HepG2 (cell line): ENCODE measurements at regions not wholly inside any gene's neighbourhood (a gene's known extent, or its start where the extent isn't known, plus 50 kb on each side); places are given as distances from the start of the nearest gene placed in this dataset.

Experiments used
- ATAC-seq: fragments of 200-7000 bp; cut with Tn5 transposase; 3 replicates; pipeline ENCODE4 v1.9.1; 2020; ENCODE audit warnings: mild to moderate bottlenecking, moderate library complexity
- BruUV-seq: library from RNA; stranded (reverse); fragments of 400-500 nt; replicated peaks from 2 replicates; lab custom pipeline; 2021; lab: Mats Ljungman, UMichigan
- CTCF ChIA-PET: fragments of 300-600 bp; formaldehyde crosslinking; extraction: SDS; loops from one replicate; lab custom pipeline; 2021; ENCODE audit warnings: low total read pairs, inconsistent platforms, low intra/inter-chr PET ratio; lab: Yijun Ruan, JAX
- POLR2A ChIA-PET: fragments of 350-600 bp; sonication (Branson Sonifier 250); formaldehyde crosslinking; loops from one replicate; lab custom pipeline; 2020; ENCODE audit warnings: antibody characterized with exemption, inconsistent platforms; lab: Yijun Ruan, JAX
- DNase-seq: peaks from one replicate; pipeline ENCODE4 v3.0.0-alpha.2; 2015; ENCODE audit warnings: low spot score
- FAIRE-seq: peaks from 3 replicates; lab custom pipeline; 2011; peaks lifted over from hg19 to GRCh38; lab: Jason Lieb, UNC
- H2AFZ ChIP-seq: one replicate; pipeline ENCODE4 v1.6.1; 2011; ENCODE audit warnings: low read length, inconsistent platforms
- H3K27ac ChIP-seq: fragments of 300-600 bp; 3 replicates; pipeline ENCODE4 v1.8.0; 2011; ENCODE audit warnings: mixed run types, mild to moderate bottlenecking, mixed read lengths, low read length, inconsistent platforms; ENCODE audit not compliant: insufficient read depth; ENCODE audit errors: extremely low read length
- H3K27me3 ChIP-seq, 2 experiments: fragments of 200-600 bp in 1 of 2; 2 replicates in 1 of 2; 3 replicates in 1 of 2; pipeline versions ENCODE4 v1.6.0 to v1.8.0; 2011; ENCODE audit warnings: low read length in 2 of 2, mild to moderate bottlenecking in 2 of 2, moderate library complexity in 2 of 2, inconsistent platforms in 1 of 2; ENCODE audit not compliant: insufficient read depth in 2 of 2, control insufficient read depth in 1 of 2
- H3K36me3 ChIP-seq, 2 experiments: fragments of 200-600 bp in 1 of 2; replicated peaks in 1 of 2; 2 replicates in 1 of 2; 3 replicates in 1 of 2; pipeline versions ENCODE4 v1.5.1 to v1.8.0; 2011; ENCODE audit warnings: low read length in 2 of 2, inconsistent platforms in 1 of 2; ENCODE audit not compliant: insufficient read depth in 2 of 2, control insufficient read depth in 1 of 2
- H3K4me1 ChIP-seq: 2 replicates; pipeline ENCODE4 v1.5.1; 2012; ENCODE audit warnings: low read length, inconsistent platforms; ENCODE audit not compliant: insufficient read depth
- H3K4me2 ChIP-seq: 2 replicates; pipeline ENCODE4 v1.6.0; 2011; ENCODE audit warnings: low read depth, low read length, inconsistent platforms
- H3K4me3 ChIP-seq, 3 experiments: fragments of 200-600 bp in 1 of 3; sonication (generic), shearing (Covaris generic) in 1 of 3; replicated peaks in 1 of 3; 2 replicates each; pipeline ENCODE4 v1.5.1; 2011 to 2016; ENCODE audit warnings: low read length in 3 of 3, inconsistent platforms in 2 of 3, low read depth in 2 of 3, mild to moderate bottlenecking in 2 of 3, control low read depth in 1 of 3, mixed read lengths in 1 of 3; ENCODE audit not compliant: insufficient read depth in 1 of 3
- H3K79me2 ChIP-seq: one replicate; pipeline ENCODE4 v1.6.1; 2011; ENCODE audit warnings: low read length, inconsistent platforms; ENCODE audit not compliant: insufficient read depth
- H3K9ac ChIP-seq: 2 replicates; pipeline ENCODE4 v1.6.0; 2011; ENCODE audit warnings: mild to moderate bottlenecking, low read depth, low read length, inconsistent platforms; ENCODE audit not compliant: insufficient read depth
- H3K9me3 ChIP-seq: 2 replicates; pipeline ENCODE4 v1.5.1; 2012; ENCODE audit warnings: mild to moderate bottlenecking, low read length
- H4K20me1 ChIP-seq: 2 replicates; pipeline ENCODE4 v1.6.0; 2011; ENCODE audit warnings: inconsistent platforms, mild to moderate bottlenecking, low read length, moderate library complexity; ENCODE audit not compliant: insufficient read depth
- MAF1 ChIP-seq: sonication (generic); formaldehyde crosslinking; IDR thresholded peaks from 2 replicates; pipeline ENCODE4 v1.5.0; 2020; ENCODE audit warnings: missing genetic modification reagents, borderline replicate concordance
- MEF2D ChIP-seq: sonication (generic); formaldehyde crosslinking; IDR thresholded peaks from 2 replicates; pipeline ENCODE4 v1.5.1; 2020; ENCODE audit warnings: mild to moderate bottlenecking, missing genetic modification reagents
- MIXL1 ChIP-seq: IDR thresholded peaks from 2 replicates; pipeline ENCODE4 v1.6.1; 2016
- MTA3 ChIP-seq: sonication (generic); formaldehyde crosslinking; IDR thresholded peaks from 2 replicates; pipeline ENCODE4 v1.4.0; 2020; ENCODE audit warnings: missing genetic modification reagents
- NFATC3 ChIP-seq: sonication (generic); formaldehyde crosslinking; IDR thresholded peaks from 2 replicates; pipeline ENCODE4 v1.5.1; 2020; ENCODE audit warnings: mild to moderate bottlenecking, missing genetic modification reagents
- RFX1 ChIP-seq: fragments of 450-650 bp; IDR thresholded peaks from 2 replicates; pipeline ENCODE4 v1.6.1; 2017
- TEAD3 ChIP-seq: optimal IDR thresholded peaks from 2 replicates; pipeline ENCODE3; 2016; ENCODE audit warnings: borderline replicate concordance
- ZFP36L1 ChIP-seq: sonication (generic); formaldehyde crosslinking; IDR thresholded peaks from 2 replicates; pipeline ENCODE4 v1.8.0; 2022; ENCODE audit warnings: mild to moderate bottlenecking, missing genetic modification reagents, moderate library complexity
- ZNF317 ChIP-seq: sonication (generic); formaldehyde crosslinking; IDR thresholded peaks from 2 replicates; pipeline ENCODE4 v1.5.0; 2020; ENCODE audit warnings: mild to moderate bottlenecking, missing genetic modification reagents
- ZNF703 ChIP-seq: sonication (generic); formaldehyde crosslinking; IDR thresholded peaks from 2 replicates; pipeline ENCODE4 v1.5.1; 2020; ENCODE audit warnings: missing genetic modification reagents, mild to moderate bottlenecking, moderate library complexity, borderline replicate concordance
- ZNF891 ChIP-seq: sonication (generic); formaldehyde crosslinking; IDR thresholded peaks from 2 replicates; pipeline ENCODE4 v1.5.0; 2020; ENCODE audit warnings: mild to moderate bottlenecking, missing genetic modification reagents
- WGBS: methylation state at CpG from one replicate; pipeline ENCODE4 v1.1.6; 2017; ENCODE audit warnings: low lambda C conversion rate; 5-methylcytosine and 5-hydroxymethylcytosine counted together
- in situ Hi-C: cut with HindIII; loops from 2 replicates; pipeline ENCODE4 v1.10.0; 2017; ENCODE audit warnings: low pct_unique_long_range_greater_than_20kb; ENCODE audit not compliant: extremely low pct_ligation_motif_present
- intact Hi-C: fragments of 100-400 bp; cut with micrococcal nuclease; formaldehyde crosslinking; loops from one replicate; pipeline ENCODE4 v1.10.0; 2022; ENCODE audit not compliant: unreplicated experiment
- TF ChIP-seq, protein P1 (sequence below): sonication (generic); formaldehyde crosslinking; IDR thresholded peaks from 2 replicates; pipeline ENCODE4 v1.4.0; 2020; ENCODE audit warnings: mild to moderate bottlenecking, missing genetic modification reagents
- TF ChIP-seq, protein P2 (sequence below): sonication (generic); formaldehyde crosslinking; IDR thresholded peaks from 2 replicates; pipeline ENCODE4 v1.8.0; 2022; ENCODE audit warnings: mild to moderate bottlenecking, missing genetic modification reagents; ENCODE audit not compliant: insufficient replicate concordance
- TF ChIP-seq, protein P3 (sequence below): sonication (generic); formaldehyde crosslinking; IDR thresholded peaks from 2 replicates; pipeline ENCODE4 v1.4.0; 2020; ENCODE audit warnings: missing genetic modification reagents
- TF ChIP-seq, protein P4 (sequence below): sonication (generic); formaldehyde crosslinking; IDR thresholded peaks from 2 replicates; pipeline ENCODE4 v1.5.0; 2020; ENCODE audit warnings: missing genetic modification reagents

- FAIRE-seq (no peak), ATAC-seq (no peak), DNase-seq (no peak)
- Histone ChIP-seq H3K27me3 (no peaks in the 10 kb centered on the region), H3K9me3 (peaks cover 24% of the 10 kb centered on the region), H3K4me1 (no peaks in the 10 kb centered on the region), H3K4me3 (no peak overlapping the region), H4K20me1 (no peaks in the 10 kb centered on the region), H3K79me2 (no peaks in the 10 kb centered on the region), H3K9ac (no peak overlapping the region), H2AFZ (no peak overlapping the region), H3K27ac (no peak overlapping the region), H3K36me3 (no peaks in the 10 kb centered on the region), H3K4me2 (no peak overlapping the region)
- 8% methylated on average over 3 of the region's 3 CpGs for WGBS
- TF ChIP-seq MAF1 (CRISPR knock-in tag) (no peak), MIXL1 (CRISPR knock-in tag) (no peak), MEF2D (no peak), TEAD3 (CRISPR knock-in tag) (no peak), ZNF891 (no peak), MTA3 (CRISPR knock-in tag) (no peak), ZNF317 (no peak), NFATC3 (no peak), ZNF703 (CRISPR knock-in tag) (no peak), RFX1 (no peak), ZFP36L1 (CRISPR knock-in tag) (no peak)
- TF ChIP-seq, protein P1, sequence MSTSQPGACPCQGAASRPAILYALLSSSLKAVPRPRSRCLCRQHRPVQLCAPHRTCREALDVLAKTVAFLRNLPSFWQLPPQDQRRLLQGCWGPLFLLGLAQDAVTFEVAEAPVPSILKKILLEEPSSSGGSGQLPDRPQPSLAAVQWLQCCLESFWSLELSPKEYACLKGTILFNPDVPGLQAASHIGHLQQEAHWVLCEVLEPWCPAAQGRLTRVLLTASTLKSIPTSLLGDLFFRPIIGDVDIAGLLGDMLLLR (CRISPR knock-in tag): no peak
- TF ChIP-seq, protein P2, sequence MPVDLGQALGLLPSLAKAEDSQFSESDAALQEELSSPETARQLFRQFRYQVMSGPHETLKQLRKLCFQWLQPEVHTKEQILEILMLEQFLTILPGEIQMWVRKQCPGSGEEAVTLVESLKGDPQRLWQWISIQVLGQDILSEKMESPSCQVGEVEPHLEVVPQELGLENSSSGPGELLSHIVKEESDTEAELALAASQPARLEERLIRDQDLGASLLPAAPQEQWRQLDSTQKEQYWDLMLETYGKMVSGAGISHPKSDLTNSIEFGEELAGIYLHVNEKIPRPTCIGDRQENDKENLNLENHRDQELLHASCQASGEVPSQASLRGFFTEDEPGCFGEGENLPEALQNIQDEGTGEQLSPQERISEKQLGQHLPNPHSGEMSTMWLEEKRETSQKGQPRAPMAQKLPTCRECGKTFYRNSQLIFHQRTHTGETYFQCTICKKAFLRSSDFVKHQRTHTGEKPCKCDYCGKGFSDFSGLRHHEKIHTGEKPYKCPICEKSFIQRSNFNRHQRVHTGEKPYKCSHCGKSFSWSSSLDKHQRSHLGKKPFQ (CRISPR knock-in tag): no peak
- TF ChIP-seq, protein P3, sequence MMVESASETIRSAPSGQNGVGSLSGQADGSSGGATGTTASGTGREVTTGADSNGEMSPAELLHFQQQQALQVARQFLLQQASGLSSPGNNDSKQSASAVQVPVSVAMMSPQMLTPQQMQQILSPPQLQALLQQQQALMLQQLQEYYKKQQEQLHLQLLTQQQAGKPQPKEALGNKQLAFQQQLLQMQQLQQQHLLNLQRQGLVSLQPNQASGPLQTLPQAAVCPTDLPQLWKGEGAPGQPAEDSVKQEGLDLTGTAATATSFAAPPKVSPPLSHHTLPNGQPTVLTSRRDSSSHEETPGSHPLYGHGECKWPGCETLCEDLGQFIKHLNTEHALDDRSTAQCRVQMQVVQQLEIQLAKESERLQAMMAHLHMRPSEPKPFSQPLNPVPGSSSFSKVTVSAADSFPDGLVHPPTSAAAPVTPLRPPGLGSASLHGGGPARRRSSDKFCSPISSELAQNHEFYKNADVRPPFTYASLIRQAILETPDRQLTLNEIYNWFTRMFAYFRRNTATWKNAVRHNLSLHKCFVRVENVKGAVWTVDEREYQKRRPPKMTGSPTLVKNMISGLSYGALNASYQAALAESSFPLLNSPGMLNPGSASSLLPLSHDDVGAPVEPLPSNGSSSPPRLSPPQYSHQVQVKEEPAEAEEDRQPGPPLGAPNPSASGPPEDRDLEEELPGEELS (CRISPR knock-in tag): no peak
- TF ChIP-seq, protein P4, sequence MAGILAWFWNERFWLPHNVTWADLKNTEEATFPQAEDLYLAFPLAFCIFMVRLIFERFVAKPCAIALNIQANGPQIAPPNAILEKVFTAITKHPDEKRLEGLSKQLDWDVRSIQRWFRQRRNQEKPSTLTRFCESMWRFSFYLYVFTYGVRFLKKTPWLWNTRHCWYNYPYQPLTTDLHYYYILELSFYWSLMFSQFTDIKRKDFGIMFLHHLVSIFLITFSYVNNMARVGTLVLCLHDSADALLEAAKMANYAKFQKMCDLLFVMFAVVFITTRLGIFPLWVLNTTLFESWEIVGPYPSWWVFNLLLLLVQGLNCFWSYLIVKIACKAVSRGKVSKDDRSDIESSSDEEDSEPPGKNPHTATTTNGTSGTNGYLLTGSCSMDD (CRISPR knock-in tag): no peak
- ChIA-PET POLR2A (no interaction called here), CTCF (no interaction called here)
- intact Hi-C loops (no loop called here), in situ Hi-C loops (no loop called here)
- BruUV-seq: no TSS peak
These were observed 584.6 kb upstream of the POM121L12 start for GRCh38 chr7:52450816-52451215.
